Activated naive CD4-positive, alpha-beta T cell treated with anti-CD3 and anti-CD28 coated beads for 36 hours (primary cell): ENCODE measurements at regions not wholly inside any gene's neighbourhood (a gene's known extent, or its start where the extent isn't known, plus 50 kb on each side); places are given as distances from the start of the nearest gene placed in this dataset.

Source experiments
- CTCF ChIA-PET: fragments of 350-600 bp; sonication (Branson Sonifier 250); formaldehyde crosslinking; loops from one replicate; lab custom pipeline; 2021; ENCODE audit warnings: antibody characterized with exemption; lab: Charles Lee
- DNase-seq: peaks from one replicate; pipeline ENCODE4 v3.0.0-alpha.2; 2020
- H3K27ac Mint-ChIP-seq: one replicate; pipeline ENCODE4 v1.8.0; 2021; ENCODE audit warnings: mild to moderate bottlenecking, mixed read lengths
- H3K27me3 Mint-ChIP-seq: one replicate; pipeline ENCODE4 v1.8.0; 2021; ENCODE audit warnings: low read depth, mixed read lengths
- H3K36me3 Mint-ChIP-seq: one replicate; pipeline ENCODE4 v1.8.0; 2021; ENCODE audit warnings: low read depth, mixed read lengths
- H3K4me1 Mint-ChIP-seq: one replicate; pipeline ENCODE4 v1.8.0; 2021; ENCODE audit warnings: low read depth, mixed read lengths
- H3K4me3 Mint-ChIP-seq: one replicate; pipeline ENCODE4 v1.8.0; 2021; ENCODE audit warnings: mild to moderate bottlenecking, moderate library complexity, mixed read lengths
- H3K9me3 Mint-ChIP-seq: one replicate; pipeline ENCODE4 v1.8.0; 2021; ENCODE audit warnings: mixed read lengths
- intact Hi-C: fragments of 100-400 bp; cut with micrococcal nuclease; formaldehyde crosslinking; loops from one replicate; pipeline ENCODE4 v1.15.1; 2023

DNA sequence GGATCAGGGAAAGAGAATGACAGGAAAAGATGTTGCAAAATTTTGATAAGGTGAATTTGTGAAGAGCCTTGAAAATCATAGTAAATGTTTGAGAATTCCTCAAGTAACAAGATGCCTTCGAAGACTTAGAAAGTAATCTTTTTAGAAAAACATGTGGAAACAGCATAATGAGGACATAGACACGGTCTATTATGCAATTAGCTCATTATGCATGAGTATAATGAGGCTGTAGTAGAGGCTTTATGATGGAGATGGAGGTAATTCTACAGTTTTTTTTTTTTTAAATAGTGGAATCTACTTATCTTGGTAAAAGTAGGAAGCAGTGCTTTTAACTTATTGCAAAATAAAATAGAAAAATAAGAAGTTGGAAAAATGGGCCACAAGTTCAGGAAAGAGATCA lies 1329.1 kb upstream of the SPRY2 start:
- intact Hi-C loops = no loop called here
- Mint-ChIP-seq H3K4me1 (no peaks in the 10 kb centered on the region), H3K27ac (no peak overlapping the region), H3K27me3 (no peaks in the 10 kb centered on the region), H3K9me3 (peaks cover 6% of the 10 kb centered on the region), H3K4me3 (no peak overlapping the region), H3K36me3 (no peaks in the 10 kb centered on the region)
- CTCF ChIA-PET = interaction anchor here (0.6 kb wide), 1 partner anchor 35 kb away, joined by 3 read pairs; no protein-coding TSS in a partner anchor
- no peak for DNase-seq

DNA sequence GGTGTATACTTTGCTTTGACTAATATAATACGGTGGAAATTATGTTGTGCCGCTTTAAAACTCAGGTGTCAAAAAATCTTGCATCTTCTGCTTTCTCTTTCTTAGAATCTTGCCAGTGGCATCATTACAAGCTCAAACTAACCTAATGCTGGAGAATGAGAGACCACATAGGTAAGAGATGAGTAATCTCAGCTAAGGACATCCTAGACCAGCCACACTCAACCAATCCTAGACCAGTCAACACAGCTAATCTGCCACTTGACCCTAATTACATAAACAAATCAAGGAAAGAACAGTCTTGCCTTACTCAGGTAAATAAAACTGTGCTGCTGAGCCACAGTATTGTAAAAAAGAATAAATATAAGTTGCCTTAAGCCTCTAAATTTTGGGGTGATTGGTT lies 1323.9 kb upstream of the SPRY2 start:
- CTCF ChIA-PET = no interaction called here
- intact Hi-C loops = no loop called here
- DNase-seq = no peak
- H3K27ac Mint-ChIP-seq = no peak overlapping the region
- peaks cover 5% of the 10 kb centered on the region for H3K9me3 Mint-ChIP-seq
- no peaks in the 10 kb centered on the region for H3K36me3 Mint-ChIP-seq
- H3K27me3 Mint-ChIP-seq = no peaks in the 10 kb centered on the region
- no peak overlapping the region for H3K4me3 Mint-ChIP-seq
- H3K4me1 Mint-ChIP-seq = no peaks in the 10 kb centered on the region

DNA sequence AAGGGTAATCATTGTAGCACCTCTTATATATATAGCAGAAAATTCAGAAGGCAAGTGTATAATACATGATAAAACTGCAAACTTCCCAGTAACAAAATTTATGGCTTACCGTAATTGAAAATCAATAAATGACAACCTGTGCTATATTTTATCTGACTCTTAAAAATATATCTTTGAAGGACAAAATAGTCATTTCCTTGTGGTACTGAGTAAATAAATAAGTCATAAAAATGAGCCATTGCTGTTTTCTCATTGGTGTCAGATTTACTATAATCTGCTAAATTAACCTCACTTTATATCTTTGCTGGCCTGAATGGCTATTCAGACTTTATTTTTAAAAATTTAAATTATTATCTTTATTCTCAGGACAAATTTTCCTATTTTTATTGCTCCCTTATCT lies 1319.1 kb upstream of the SPRY2 start:
- intact Hi-C loops = no loop called here
- Mint-ChIP-seq H3K27me3 (no peaks in the 10 kb centered on the region), H3K27ac (no peak overlapping the region), H3K4me3 (no peak overlapping the region), H3K4me1 (no peaks in the 10 kb centered on the region), H3K9me3 (peaks cover 10% of the 10 kb centered on the region), H3K36me3 (no peaks in the 10 kb centered on the region)
- no peak for DNase-seq
- CTCF ChIA-PET = no interaction called here

- Mint-ChIP-seq H3K4me3 (no peak overlapping the region), H3K27ac (no peak overlapping the region), H3K36me3 (no peaks in the 10 kb centered on the region), H3K9me3 (peaks cover 11% of the 10 kb centered on the region), H3K4me1 (no peaks in the 10 kb centered on the region), H3K27me3 (no peaks in the 10 kb centered on the region)
- intact Hi-C loops = no loop called here
- no peak for DNase-seq
- CTCF ChIA-PET = no interaction called here
Measured at GRCh38 chr13:81658598-81659370, 1317.9 kb upstream of the SPRY2 start.

DNA sequence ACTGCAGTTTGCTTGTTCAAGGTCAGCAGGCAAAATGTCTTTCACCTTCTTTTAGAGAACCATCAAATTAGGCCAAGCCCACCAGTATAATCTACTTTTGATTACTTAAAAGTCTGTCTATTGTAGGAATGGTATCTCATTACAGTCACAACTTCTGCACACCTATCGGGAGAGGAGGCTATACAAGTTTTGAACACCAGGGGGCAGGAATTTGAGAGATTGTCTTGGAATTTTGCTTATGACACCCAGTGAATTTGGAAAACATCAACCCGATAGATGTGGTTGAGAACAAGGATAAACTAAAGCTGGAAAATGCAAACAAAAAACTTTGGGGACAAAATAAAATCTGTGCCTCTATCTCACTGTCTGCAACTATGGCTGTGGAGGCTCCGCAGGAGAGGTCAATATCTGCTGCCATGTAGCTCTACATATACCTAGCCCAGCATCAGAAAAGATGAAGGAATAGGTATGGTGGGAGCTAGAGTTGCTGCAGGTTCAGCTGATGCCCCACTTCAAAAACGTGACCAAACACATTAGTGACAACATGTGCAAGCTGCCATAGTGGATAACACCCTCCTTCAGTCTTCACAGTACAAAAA lies 1299.2 kb upstream of the SPRY2 start:
- intact Hi-C loops = no loop called here
- CTCF ChIA-PET = interaction anchor here (1.1 kb wide), 1 partner anchor 9 kb away, joined by 3 read pairs; no protein-coding TSS in a partner anchor

GRCh38 chr13:81637457-81637856 lies 1296.5 kb upstream of the SPRY2 start:
- Mint-ChIP-seq H3K9me3 (peaks cover 1% of the 10 kb centered on the region), H3K27ac (no peak overlapping the region), H3K27me3 (no peaks in the 10 kb centered on the region), H3K4me3 (no peak overlapping the region), H3K36me3 (no peaks in the 10 kb centered on the region), H3K4me1 (no peaks in the 10 kb centered on the region)
- DNase-seq = no peak
- CTCF ChIA-PET = no interaction called here
- intact Hi-C loops = no loop called here

More for the DNA sequence above, 1299.2 kb upstream of the SPRY2 start:
- Mint-ChIP-seq H3K4me3 (no peak overlapping the region), H3K4me1 (no peaks in the 10 kb centered on the region), H3K27ac (no peak overlapping the region), H3K36me3 (no peaks in the 10 kb centered on the region), H3K27me3 (no peaks in the 10 kb centered on the region), H3K9me3 (peaks cover 1% of the 10 kb centered on the region)
- no peak for DNase-seq

GRCh38 chr13:81636120-81636519 lies 1295.2 kb upstream of the SPRY2 start:
- H3K9me3 Mint-ChIP-seq = peaks cover 1% of the 10 kb centered on the region
- H3K27me3 Mint-ChIP-seq = no peaks in the 10 kb centered on the region
- no peaks in the 10 kb centered on the region for H3K4me1 Mint-ChIP-seq
- CTCF ChIA-PET = interaction anchor here (0.5 kb wide), 1 partner anchor 40 kb away, joined by 5 read pairs; no protein-coding TSS in a partner anchor
- no peak overlapping the region for H3K4me3 Mint-ChIP-seq
- no peaks in the 10 kb centered on the region for H3K36me3 Mint-ChIP-seq
- DNase-seq = no peak
- no peak overlapping the region for H3K27ac Mint-ChIP-seq
- intact Hi-C loops = no loop called here

GRCh38 chr13:81615031-81615430 lies 1274.1 kb upstream of the SPRY2 start:
- no peak for DNase-seq
- intact Hi-C loops = no loop called here
- H3K27me3 Mint-ChIP-seq = no peaks in the 10 kb centered on the region
- peaks cover 9% of the 10 kb centered on the region for H3K9me3 Mint-ChIP-seq
- H3K4me3 Mint-ChIP-seq = no peak overlapping the region
- no peak overlapping the region for H3K27ac Mint-ChIP-seq
- CTCF ChIA-PET = no interaction called here
- H3K36me3 Mint-ChIP-seq = no peaks in the 10 kb centered on the region
- H3K4me1 Mint-ChIP-seq = no peaks in the 10 kb centered on the region

- CTCF ChIA-PET = no interaction called here
- Mint-ChIP-seq H3K9me3 (peaks cover 8% of the 10 kb centered on the region), H3K36me3 (no peaks in the 10 kb centered on the region), H3K27me3 (no peaks in the 10 kb centered on the region), H3K27ac (no peak overlapping the region), H3K4me1 (no peaks in the 10 kb centered on the region), H3K4me3 (no peak overlapping the region)
- no peak for DNase-seq
- intact Hi-C loops = no loop called here
Measured at GRCh38 chr13:81610644-81611043, 1269.7 kb upstream of the SPRY2 start.

- Mint-ChIP-seq H3K27ac (no peak overlapping the region), H3K36me3 (no peaks in the 10 kb centered on the region), H3K27me3 (no peaks in the 10 kb centered on the region), H3K9me3 (peaks cover 6% of the 10 kb centered on the region), H3K4me3 (no peak overlapping the region), H3K4me1 (no peaks in the 10 kb centered on the region)
- CTCF ChIA-PET = no interaction called here
- intact Hi-C loops = no loop called here
- DNase-seq = no peak
Measured at GRCh38 chr13:81609335-81609734, 1268.4 kb upstream of the SPRY2 start.

GRCh38 chr13:81606074-81606473 lies 1265.1 kb upstream of the SPRY2 start:
- intact Hi-C loops = no loop called here
- no peaks in the 10 kb centered on the region for H3K4me1 Mint-ChIP-seq
- no peak overlapping the region for H3K27ac Mint-ChIP-seq
- peaks cover 7% of the 10 kb centered on the region for H3K9me3 Mint-ChIP-seq
- H3K36me3 Mint-ChIP-seq = no peaks in the 10 kb centered on the region
- H3K4me3 Mint-ChIP-seq = no peak overlapping the region
- CTCF ChIA-PET = no interaction called here
- no peaks in the 10 kb centered on the region for H3K27me3 Mint-ChIP-seq
- DNase-seq = no peak

GRCh38 chr13:81602241-81602640 lies 1261.3 kb upstream of the SPRY2 start:
- Mint-ChIP-seq H3K4me1 (no peaks in the 10 kb centered on the region), H3K36me3 (no peaks in the 10 kb centered on the region), H3K4me3 (no peak overlapping the region), H3K27me3 (no peaks in the 10 kb centered on the region), H3K9me3 (peaks cover 5% of the 10 kb centered on the region), H3K27ac (no peak overlapping the region)
- DNase-seq = no peak
- intact Hi-C loops = no loop called here
- CTCF ChIA-PET = no interaction called here

- Mint-ChIP-seq H3K36me3 (no peaks in the 10 kb centered on the region), H3K27me3 (no peaks in the 10 kb centered on the region), H3K4me1 (no peaks in the 10 kb centered on the region), H3K9me3 (peaks cover 5% of the 10 kb centered on the region), H3K4me3 (no peak overlapping the region), H3K27ac (no peak overlapping the region)
- intact Hi-C loops = no loop called here
- no peak for DNase-seq
- CTCF ChIA-PET = no interaction called here
Measured at GRCh38 chr13:81597101-81597500, 1256.2 kb upstream of the SPRY2 start.
